GM18909 (cell line): ENCODE measurements at regions not wholly inside any gene's neighbourhood (a gene's known extent, or its start where the extent isn't known, plus 50 kb on each side); places are given as distances from the start of the nearest gene placed in this dataset.

Experiments
- ATAC-seq: cut with Tn5 transposase; IDR thresholded peaks from one replicate; pipeline ENCODE4 v1.9.1; 2021; ENCODE audit warnings: mild to moderate bottlenecking; ENCODE audit not compliant: unreplicated experiment, poor library complexity

DNA sequence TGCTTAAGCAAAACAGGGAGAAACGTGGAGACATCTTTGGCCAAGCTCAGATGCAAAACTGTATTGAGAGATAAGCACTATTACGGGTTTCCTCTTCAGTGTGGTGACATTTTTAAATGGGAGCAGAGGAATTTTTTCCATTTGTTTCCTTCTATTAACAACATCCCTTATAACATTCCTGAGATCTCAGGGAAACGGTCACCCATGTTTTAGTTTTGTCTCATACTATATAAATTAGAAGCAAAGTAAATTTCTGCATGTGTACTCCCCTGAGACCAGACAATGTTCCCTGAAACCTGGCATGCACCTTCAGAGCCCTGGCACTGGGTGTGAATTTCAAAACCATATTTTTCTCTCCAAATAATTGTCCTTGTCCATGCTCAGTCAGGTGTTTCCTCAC lies 57.6 kb upstream of the RNF152 start:
- no peak for ATAC-seq

- ATAC-seq, result no peak
Measured at GRCh38 chr18:61949946-61950345, 57.1 kb upstream of the RNF152 start.

GRCh38 chr18:61948846-61949438 lies 56.1 kb upstream of the RNF152 start:
- ATAC-seq, result no peak

GRCh38 chr18:61948281-61948741 lies 55.5 kb upstream of the RNF152 start:
- ATAC-seq, result no peak

GRCh38 chr18:61946449-61946848 lies 53.6 kb upstream of the RNF152 start:
- ATAC-seq, result no peak

DNA sequence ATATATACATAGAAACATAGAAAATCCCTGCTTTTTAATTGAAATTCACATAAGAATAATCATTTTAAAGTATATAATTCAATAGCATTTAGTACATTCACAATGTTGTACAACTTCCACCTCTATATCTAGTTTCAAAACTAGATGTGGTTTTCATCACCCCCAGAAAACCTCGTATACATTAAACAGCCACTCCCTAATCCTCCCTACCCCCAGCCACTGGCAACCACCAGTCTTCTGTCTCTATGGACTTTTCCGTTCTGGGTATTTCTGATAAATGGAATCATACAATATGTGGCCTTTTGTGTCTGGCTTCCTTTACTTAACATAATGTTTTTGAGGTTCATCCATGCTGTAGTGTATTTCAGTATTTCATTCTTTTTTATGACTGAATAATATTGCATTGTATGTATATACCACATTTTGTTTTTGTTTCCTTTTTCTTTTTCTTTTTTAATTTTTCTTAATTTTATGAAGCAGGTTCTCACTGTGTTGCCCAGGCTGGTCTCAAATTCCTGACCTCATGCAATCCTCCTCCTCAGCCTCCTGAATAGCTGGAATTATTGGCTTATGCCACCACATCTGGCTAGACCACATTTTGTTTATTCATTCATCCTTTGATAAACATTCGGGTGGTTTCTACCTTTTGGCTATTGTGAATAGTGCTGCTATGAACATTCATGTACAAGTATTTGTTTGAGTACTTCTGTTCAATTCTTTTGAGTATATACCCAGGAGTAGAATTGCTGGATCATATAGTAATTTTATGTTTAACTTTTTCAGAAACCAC lies 50.6 kb upstream of the RNF152 start:
- ATAC-seq, result no peak
